GM12892 (cell line): ENCODE measurements at regions not wholly inside any gene's neighbourhood (a gene's known extent, or its start where the extent isn't known, plus 50 kb on each side); places are given as distances from the start of the nearest gene placed in this dataset.

Experiments
- POLR2A ChIP-seq: IDR thresholded peaks from 2 replicates; pipeline ENCODE4 v1.6.1; 2011; ENCODE audit warnings: low read depth, low read length, control low read depth
- POLR2AphosphoS5 ChIP-seq: IDR thresholded peaks from 2 replicates; pipeline ENCODE4 v1.6.1; 2011; ENCODE audit warnings: low read depth, low read length, control low read depth

DNA sequence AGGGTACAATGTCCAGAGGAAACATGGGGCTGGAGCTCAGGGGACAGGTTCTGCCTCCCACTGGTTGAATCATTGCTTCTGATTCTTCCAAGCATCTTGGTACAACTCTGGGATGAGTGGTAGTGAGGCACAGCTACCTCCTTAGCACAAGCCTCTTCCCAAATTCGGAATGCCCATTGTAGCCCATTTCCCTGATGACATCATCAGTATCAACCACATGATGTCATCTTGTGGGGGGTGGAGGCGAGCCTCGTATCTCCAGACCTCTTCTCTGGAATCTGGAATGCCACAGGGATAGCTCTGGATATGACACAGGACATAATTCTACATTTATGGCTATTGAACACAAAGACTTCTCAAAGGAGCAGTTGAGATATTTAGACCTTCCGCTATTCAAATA, 715.2 kb downstream of the RNF144A start:
- TF ChIP-seq POLR2AphosphoS5 (no peak), POLR2A (no peak)
